Gastroesophageal sphincter (tissue), 4 donors: ENCODE measurements at regions not wholly inside any gene's neighbourhood (a gene's known extent, or its start where the extent isn't known, plus 50 kb on each side); places are given as distances from the start of the nearest gene placed in this dataset.

Experiments
- ATAC-seq: fragments of 150-250 bp; one replicate; pipeline ENCODE4 v1.9.1; 2016; ENCODE audit warnings: mild to moderate bottlenecking, moderate library complexity
- H3K27ac ChIP-seq, 4 donors: fragments of 200-600 bp; sonication (generic) in 3 of 4; 1 replicate in 3 of 4; 2 replicates in 1 of 4; pipeline ENCODE4 v1.5.1; 2016 to 2019
- H3K27me3 ChIP-seq: fragments of 200-600 bp; sonication (generic); one replicate; pipeline ENCODE4 v1.5.1; 2019
- H3K36me3 ChIP-seq, 2 donors: fragments of 200-600 bp; sonication (generic); one replicate each; pipeline ENCODE4 v1.5.1; 2019; ENCODE audit warnings: control low read depth in 1 of 2
- H3K4me1 ChIP-seq, 3 donors: fragments of 200-600 bp; sonication (generic); 1 replicate in 2 of 3; 2 replicates in 1 of 3; pipeline ENCODE4 v1.5.1; 2016 to 2019; ENCODE audit warnings: control low read depth in 2 of 3
- H3K4me3 ChIP-seq, 2 donors: fragments of 200-600 bp; sonication (generic); one replicate each; pipeline ENCODE4 v1.5.1; 2019; ENCODE audit warnings: mild to moderate bottlenecking in 1 of 2, moderate library complexity in 1 of 2
- H3K9me3 ChIP-seq, 3 donors: fragments of 200-600 bp; sonication (generic); one replicate each; pipeline ENCODE4 v1.5.1; 2017 to 2019; ENCODE audit warnings: control low read depth in 2 of 3
- EP300 ChIP-seq: sonication (generic); formaldehyde crosslinking; IDR thresholded peaks from one replicate; pipeline ENCODE4 v1.6.1; 2017; ENCODE audit warnings: antibody characterized with exemption, mild to moderate bottlenecking
- POLR2A ChIP-seq, 2 donors: fragments of 450-650 bp; IDR thresholded peaks; one replicate each; pipeline ENCODE4 v1.6.1; 2017; ENCODE audit warnings: antibody characterized with exemption in 2 of 2, mild to moderate bottlenecking in 2 of 2, moderate library complexity in 1 of 2
- POLR2AphosphoS5 ChIP-seq: sonication (generic); formaldehyde crosslinking; IDR thresholded peaks from one replicate; pipeline ENCODE4 v1.6.1; 2017; ENCODE audit warnings: antibody characterized with exemption
- WGBS, 2 donors: methylation state at CpG; one replicate each; pipeline ENCODE4 v1.1.5; 2018; ENCODE audit warnings: low coverage in 1 of 2; 5-methylcytosine and 5-hydroxymethylcytosine counted together
- TF ChIP-seq, protein P1 (sequence below), 4 experiments: fragments of 200-600 bp in 2 of 4; fragments of 450-650 bp in 2 of 4; sonication (generic) in 1 of 4; IDR thresholded peaks; one replicate each; pipeline ENCODE4 v1.5.1; 2017 to 2019; ENCODE audit warnings: antibody characterized with exemption in 4 of 4, mild to moderate bottlenecking in 2 of 4, moderate library complexity in 2 of 4

DNA sequence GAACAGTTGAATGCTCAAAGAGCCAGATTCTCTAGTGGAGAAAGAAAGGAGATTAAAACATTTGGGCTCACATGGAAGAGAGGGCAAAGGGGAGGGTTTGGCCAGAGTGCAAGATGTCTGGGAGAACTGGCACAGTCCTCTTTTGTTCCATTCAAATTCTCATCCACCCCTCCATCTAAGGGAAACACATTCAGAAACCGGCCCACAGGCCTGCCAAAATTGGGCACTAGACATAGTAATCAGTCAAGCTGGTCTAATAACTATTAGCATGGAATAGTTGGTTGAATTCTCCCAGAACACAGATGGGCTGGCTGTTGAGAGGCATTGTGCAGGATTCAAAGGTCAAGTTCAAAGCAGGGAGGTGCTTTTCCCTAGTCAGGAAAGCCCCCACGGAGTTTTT is 341.4 kb upstream of the IRAK1BP1 start:
- H3K36me3 ChIP-seq: no peaks in the 10 kb centered on the region
- no peak overlapping the region for H3K4me3 ChIP-seq
- TF ChIP-seq, protein P1, sequence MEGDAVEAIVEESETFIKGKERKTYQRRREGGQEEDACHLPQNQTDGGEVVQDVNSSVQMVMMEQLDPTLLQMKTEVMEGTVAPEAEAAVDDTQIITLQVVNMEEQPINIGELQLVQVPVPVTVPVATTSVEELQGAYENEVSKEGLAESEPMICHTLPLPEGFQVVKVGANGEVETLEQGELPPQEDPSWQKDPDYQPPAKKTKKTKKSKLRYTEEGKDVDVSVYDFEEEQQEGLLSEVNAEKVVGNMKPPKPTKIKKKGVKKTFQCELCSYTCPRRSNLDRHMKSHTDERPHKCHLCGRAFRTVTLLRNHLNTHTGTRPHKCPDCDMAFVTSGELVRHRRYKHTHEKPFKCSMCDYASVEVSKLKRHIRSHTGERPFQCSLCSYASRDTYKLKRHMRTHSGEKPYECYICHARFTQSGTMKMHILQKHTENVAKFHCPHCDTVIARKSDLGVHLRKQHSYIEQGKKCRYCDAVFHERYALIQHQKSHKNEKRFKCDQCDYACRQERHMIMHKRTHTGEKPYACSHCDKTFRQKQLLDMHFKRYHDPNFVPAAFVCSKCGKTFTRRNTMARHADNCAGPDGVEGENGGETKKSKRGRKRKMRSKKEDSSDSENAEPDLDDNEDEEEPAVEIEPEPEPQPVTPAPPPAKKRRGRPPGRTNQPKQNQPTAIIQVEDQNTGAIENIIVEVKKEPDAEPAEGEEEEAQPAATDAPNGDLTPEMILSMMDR (IDR thresholded peaks at IDR 0.05): no peak
- TF ChIP-seq POLR2AphosphoS5: no peak
- no peak for TF ChIP-seq POLR2A (IDR thresholded peaks at IDR 0.05)
- TF ChIP-seq EP300: no peak
- no peaks in the 10 kb centered on the region for H3K27me3 ChIP-seq
- no peaks in the 10 kb centered on the region for H3K4me1 ChIP-seq
- ATAC-seq: no peak
- 45% methylated on average over 2 of the region's 2 CpGs; no CpG with 5 or more reads in 1 of the 2 donors for WGBS, 2 donors
- no peak overlapping the region for H3K27ac ChIP-seq
- no peaks in the 10 kb centered on the region for H3K9me3 ChIP-seq

DNA sequence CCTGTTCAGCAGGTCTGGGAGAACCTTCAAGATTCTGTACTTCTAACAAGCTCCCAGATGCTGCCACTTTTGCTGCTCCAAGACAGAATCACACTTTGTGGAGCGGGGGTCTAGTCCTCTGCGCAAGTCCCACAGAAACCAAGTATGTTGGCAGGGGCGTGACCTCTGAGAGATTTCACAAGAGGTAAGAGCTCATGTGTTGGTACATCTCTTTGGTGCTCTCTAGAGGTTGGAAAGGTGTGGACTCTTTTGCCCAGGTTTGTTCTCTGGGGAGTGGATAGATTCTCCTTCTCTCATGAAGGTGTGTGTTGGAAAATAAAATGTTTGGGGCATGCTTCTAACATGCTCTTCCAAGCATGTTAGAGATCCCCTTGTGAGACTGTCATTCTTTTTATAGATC is 340.9 kb upstream of the IRAK1BP1 start:
- WGBS, 2 donors: 100% methylated on average over 2 of the region's 3 CpGs; no CpG with 5 or more reads in 1 of the 2 donors
- Histone ChIP-seq H3K4me3 (no peak overlapping the region), H3K36me3 (no peaks in the 10 kb centered on the region), H3K9me3 (no peaks in the 10 kb centered on the region), H3K27me3 (no peaks in the 10 kb centered on the region), H3K27ac (no peak overlapping the region), H3K4me1 (no peaks in the 10 kb centered on the region)
- no peak for ATAC-seq
- TF ChIP-seq, protein P1 (IDR thresholded peaks at IDR 0.05): no peak
- no peak for TF ChIP-seq EP300
- no peak for TF ChIP-seq POLR2AphosphoS5
- no peak for TF ChIP-seq POLR2A (IDR thresholded peaks at IDR 0.05)

DNA sequence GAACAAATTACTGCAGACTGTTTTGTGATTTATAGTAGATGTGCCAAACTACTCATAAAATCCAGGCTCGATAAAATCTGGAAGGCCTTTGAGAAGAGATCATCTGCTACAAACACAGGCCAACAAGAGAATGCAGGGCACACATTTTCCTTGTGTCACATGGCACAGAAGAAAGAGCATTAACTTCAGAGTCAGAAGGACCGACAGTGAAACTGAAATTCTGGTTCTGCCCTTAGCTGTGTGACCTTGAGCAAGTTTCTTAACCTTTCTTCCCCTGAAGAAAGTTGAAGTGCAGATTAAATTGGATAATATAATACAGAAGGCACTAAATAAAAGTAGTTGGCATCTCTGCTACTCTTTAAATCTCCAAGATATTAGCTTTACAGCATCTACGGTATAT is 338.4 kb upstream of the IRAK1BP1 start:
- 53 to 97% methylated on average over 2 to 3 of the region's 3 CpGs for WGBS, 2 donors

DNA sequence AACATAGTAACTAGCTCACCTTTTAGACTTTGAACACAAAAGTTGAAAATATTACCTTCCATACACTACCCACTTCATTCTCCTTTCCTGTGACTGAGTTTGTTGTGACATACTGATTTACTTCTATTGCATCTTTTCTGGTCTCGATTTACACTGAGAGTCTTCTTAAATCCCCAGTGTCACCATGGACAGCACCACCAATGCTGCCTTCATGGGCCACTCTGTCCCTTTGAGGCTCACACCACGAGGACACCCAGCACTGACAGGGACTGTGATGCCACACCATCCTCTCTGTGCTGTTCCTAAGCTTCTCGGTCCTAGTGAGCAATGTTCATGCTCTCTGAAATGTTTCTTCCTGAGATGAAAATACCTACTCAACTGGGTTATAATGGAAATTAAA is 337.1 kb upstream of the IRAK1BP1 start:
- H3K4me3 ChIP-seq: no peak overlapping the region
- TF ChIP-seq, protein P1 (IDR thresholded peaks at IDR 0.05): no peak
- TF ChIP-seq EP300: no peak
- no peak for TF ChIP-seq POLR2AphosphoS5
- TF ChIP-seq POLR2A (IDR thresholded peaks at IDR 0.05): no peak
- H3K27ac ChIP-seq: no peak overlapping the region
- no peaks in the 10 kb centered on the region for H3K9me3 ChIP-seq
- 42 to 50% methylated on average over 2 to 3 of the region's 3 CpGs for WGBS, 2 donors
- no peaks in the 10 kb centered on the region for H3K36me3 ChIP-seq
- no peaks in the 10 kb centered on the region for H3K27me3 ChIP-seq
- no peaks in the 10 kb centered on the region for H3K4me1 ChIP-seq
- ATAC-seq: no peak

More for the DNA sequence above, 338.4 kb upstream of the IRAK1BP1 start:
- Histone ChIP-seq H3K27ac (no peak overlapping the region), H3K27me3 (no peaks in the 10 kb centered on the region), H3K9me3 (no peaks in the 10 kb centered on the region), H3K36me3 (no peaks in the 10 kb centered on the region), H3K4me1 (no peaks in the 10 kb centered on the region), H3K4me3 (no peak overlapping the region)
- TF ChIP-seq POLR2A (IDR thresholded peaks at IDR 0.05) (no peak), EP300 (no peak), POLR2AphosphoS5 (no peak)
- TF ChIP-seq, protein P1 (IDR thresholded peaks at IDR 0.05): no peak
- no peak for ATAC-seq

DNA sequence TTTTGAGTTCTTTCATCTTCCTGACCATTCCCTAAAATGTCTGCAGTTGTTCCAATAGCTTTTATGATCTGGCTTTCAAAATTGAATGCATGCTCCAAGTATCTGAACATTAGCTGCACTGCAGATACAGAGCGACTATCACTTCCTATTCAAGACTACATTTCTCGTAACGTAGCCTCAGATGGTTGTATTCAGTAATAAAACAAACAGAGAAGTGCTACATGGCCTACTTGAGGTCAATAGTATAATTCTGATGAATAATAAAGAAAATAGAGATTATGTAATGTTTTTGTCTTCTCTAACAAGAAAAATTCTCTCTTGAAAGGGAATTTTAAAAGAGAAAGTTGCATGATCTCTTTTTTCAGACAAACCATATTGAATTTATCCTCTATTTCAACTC is 333.9 kb upstream of the IRAK1BP1 start:
- no peaks in the 10 kb centered on the region for H3K27me3 ChIP-seq
- H3K27ac ChIP-seq: no peak overlapping the region
- H3K36me3 ChIP-seq: no peaks in the 10 kb centered on the region
- WGBS, 2 donors: 70 to 84% methylated on average over 3 of the region's 3 CpGs
- no peak for ATAC-seq
- H3K4me1 ChIP-seq: no peaks in the 10 kb centered on the region
- no peak for TF ChIP-seq POLR2A (IDR thresholded peaks at IDR 0.05)
- TF ChIP-seq, protein P1 (IDR thresholded peaks at IDR 0.05): no peak
- TF ChIP-seq POLR2AphosphoS5: no peak
- H3K4me3 ChIP-seq: no peak overlapping the region
- no peaks in the 10 kb centered on the region for H3K9me3 ChIP-seq
